Liver (tissue), 7 donors: ENCODE measurements at regions not wholly inside any gene's neighbourhood (a gene's known extent, or its start where the extent isn't known, plus 50 kb on each side); places are given as distances from the start of the nearest gene placed in this dataset.

Experiments
- DNase-seq: peaks from one replicate; pipeline ENCODE4 v3.0.0-alpha.2; 2017; ENCODE audit warnings: low spot score
- H3K27ac ChIP-seq, 2 donors: one replicate each; pipeline ENCODE4 v1.7.0; 2013; ENCODE audit warnings: inconsistent platforms in 2 of 2, low read length in 2 of 2, control low read depth in 1 of 2, low read depth in 1 of 2, mild to moderate bottlenecking in 1 of 2
- H3K27me3 ChIP-seq, 4 donors: one replicate each; pipeline versions ENCODE4 v1.6.1 to v1.7.0; 2013; ENCODE audit warnings: low read length in 3 of 4, inconsistent platforms in 1 of 4, mild to moderate bottlenecking in 1 of 4, moderate library complexity in 1 of 4; ENCODE audit not compliant: control insufficient read depth in 4 of 4, insufficient read depth in 4 of 4
- H3K36me3 ChIP-seq, 4 donors: one replicate each; pipeline versions ENCODE4 v1.6.1 to v1.7.0; 2013; ENCODE audit warnings: low read length in 3 of 4, mild to moderate bottlenecking in 3 of 4, low read depth in 1 of 4, moderate library complexity in 1 of 4; ENCODE audit not compliant: control insufficient read depth in 4 of 4, insufficient read depth in 3 of 4
- H3K4me1 ChIP-seq, 4 donors: one replicate each; pipeline versions ENCODE4 v1.6.1 to v1.7.0; 2013; ENCODE audit warnings: low read length in 3 of 4, mild to moderate bottlenecking in 3 of 4, moderate library complexity in 1 of 4; ENCODE audit not compliant: control insufficient read depth in 4 of 4, insufficient read depth in 4 of 4
- H3K4me3 ChIP-seq, 3 donors: one replicate each; pipeline versions ENCODE4 v1.6.1 to v1.7.0; 2013; ENCODE audit warnings: low read length in 3 of 3, control low read depth in 1 of 3, low read depth in 1 of 3, mild to moderate bottlenecking in 1 of 3
- H3K9ac ChIP-seq, 2 donors: one replicate each; pipeline ENCODE4 v1.7.0; 2013; ENCODE audit warnings: low read length in 2 of 2, mild to moderate bottlenecking in 2 of 2, moderate library complexity in 2 of 2, control low read depth in 1 of 2, low read depth in 1 of 2
- H3K9me3 ChIP-seq, 4 donors: one replicate each; pipeline versions ENCODE4 v1.6.1 to v1.7.0; 2013; ENCODE audit warnings: low read length in 3 of 4; ENCODE audit not compliant: control insufficient read depth in 4 of 4
- ATF3 ChIP-seq: IDR thresholded peaks from 2 replicates; pipeline ENCODE4 v1.6.1; 2016; ENCODE audit warnings: antibody characterized with exemption
- EGR1 ChIP-seq, 2 donors: IDR thresholded peaks; 2 replicates each; pipeline ENCODE4 v1.6.1; 2016 to 2018; ENCODE audit warnings: antibody characterized with exemption in 2 of 2, low read depth in 2 of 2
- FOXA1 ChIP-seq: IDR thresholded peaks from 2 replicates; pipeline ENCODE4 v1.6.1; 2016; ENCODE audit warnings: antibody characterized with exemption
- FOXA2 ChIP-seq: IDR thresholded peaks from 2 replicates; pipeline ENCODE4 v1.6.1; 2016; ENCODE audit warnings: antibody characterized with exemption
- GABPA ChIP-seq, 2 donors: IDR thresholded peaks in 1 of 2; conservative IDR thresholded peaks in 1 of 2; 2 replicates each; pipeline ENCODE4 v1.6.1; 2016; ENCODE audit warnings: antibody characterized with exemption in 2 of 2, mild to moderate bottlenecking in 1 of 2, moderate library complexity in 1 of 2
- HNF4A ChIP-seq, 2 donors: conservative IDR thresholded peaks; 2 replicates each; pipeline ENCODE4 v1.6.1; 2016; ENCODE audit warnings: antibody characterized with exemption in 2 of 2, mild to moderate bottlenecking in 2 of 2
- HNF4G ChIP-seq: IDR thresholded peaks from 2 replicates; pipeline ENCODE4 v1.6.1; 2016; ENCODE audit warnings: antibody characterized with exemption
- JUND ChIP-seq, 2 donors: IDR thresholded peaks; 2 replicates each; pipeline ENCODE4 v1.6.1; 2016; ENCODE audit warnings: antibody characterized with exemption in 2 of 2
- RAD21 ChIP-seq, 2 donors: IDR thresholded peaks; 2 replicates each; pipeline ENCODE4 v1.6.1; 2016; ENCODE audit warnings: antibody characterized with exemption in 2 of 2, mild to moderate bottlenecking in 2 of 2
- REST ChIP-seq: IDR thresholded peaks from 2 replicates; pipeline ENCODE4 v1.6.1; 2016; ENCODE audit warnings: antibody characterized with exemption, mild to moderate bottlenecking
- SP1 ChIP-seq: IDR thresholded peaks from 2 replicates; pipeline ENCODE4 v1.6.1; 2018; ENCODE audit warnings: antibody characterized with exemption, mild to moderate bottlenecking
- YY1 ChIP-seq: IDR thresholded peaks from 2 replicates; pipeline ENCODE4 v1.6.1; 2016; ENCODE audit warnings: antibody characterized with exemption, mild to moderate bottlenecking
- WGBS: extraction: QIAGEN DNeasy Blood & Tissue Kit; methylation state at CpG from one replicate; pipeline ENCODE4 v1.1.7; 2013; 5-methylcytosine and 5-hydroxymethylcytosine counted together
- TF ChIP-seq, protein P1 (sequence below): IDR thresholded peaks from 2 replicates; pipeline ENCODE4 v1.6.1; 2016; ENCODE audit warnings: antibody characterized with exemption
- donor health status: healthy.
- donor health status: healthy.
- donor health status: healthy.
- donor health status: healthy.

GRCh38 chr13:86710896-86711295 lies 911.7 kb upstream of the SLITRK6 start:
- no peak overlapping the region for H3K27ac ChIP-seq
- H3K27me3 ChIP-seq, result no peaks in the 10 kb centered on the region
- 62% methylated on average over 5 of the region's 5 CpGs for WGBS
- no peaks in the 10 kb centered on the region for H3K9me3 ChIP-seq
- no peak overlapping the region for H3K4me3 ChIP-seq
- H3K36me3 ChIP-seq, result no peaks in the 10 kb centered on the region
- no peaks in the 10 kb centered on the region for H3K4me1 ChIP-seq
- TF ChIP-seq REST, result no peak
- TF ChIP-seq, protein P1, sequence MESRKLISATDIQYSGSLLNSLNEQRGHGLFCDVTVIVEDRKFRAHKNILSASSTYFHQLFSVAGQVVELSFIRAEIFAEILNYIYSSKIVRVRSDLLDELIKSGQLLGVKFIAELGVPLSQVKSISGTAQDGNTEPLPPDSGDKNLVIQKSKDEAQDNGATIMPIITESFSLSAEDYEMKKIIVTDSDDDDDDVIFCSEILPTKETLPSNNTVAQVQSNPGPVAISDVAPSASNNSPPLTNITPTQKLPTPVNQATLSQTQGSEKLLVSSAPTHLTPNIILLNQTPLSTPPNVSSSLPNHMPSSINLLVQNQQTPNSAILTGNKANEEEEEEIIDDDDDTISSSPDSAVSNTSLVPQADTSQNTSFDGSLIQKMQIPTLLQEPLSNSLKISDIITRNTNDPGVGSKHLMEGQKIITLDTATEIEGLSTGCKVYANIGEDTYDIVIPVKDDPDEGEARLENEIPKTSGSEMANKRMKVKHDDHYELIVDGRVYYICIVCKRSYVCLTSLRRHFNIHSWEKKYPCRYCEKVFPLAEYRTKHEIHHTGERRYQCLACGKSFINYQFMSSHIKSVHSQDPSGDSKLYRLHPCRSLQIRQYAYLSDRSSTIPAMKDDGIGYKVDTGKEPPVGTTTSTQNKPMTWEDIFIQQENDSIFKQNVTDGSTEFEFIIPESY, result no peak
- no peak for TF ChIP-seq HNF4G
- TF ChIP-seq FOXA2, result no peak
- no peak for TF ChIP-seq JUND (IDR thresholded peaks at IDR 0.05)
- no peak for TF ChIP-seq FOXA1
- no peak for DNase-seq
- H3K9ac ChIP-seq, result no peak overlapping the region

DNA sequence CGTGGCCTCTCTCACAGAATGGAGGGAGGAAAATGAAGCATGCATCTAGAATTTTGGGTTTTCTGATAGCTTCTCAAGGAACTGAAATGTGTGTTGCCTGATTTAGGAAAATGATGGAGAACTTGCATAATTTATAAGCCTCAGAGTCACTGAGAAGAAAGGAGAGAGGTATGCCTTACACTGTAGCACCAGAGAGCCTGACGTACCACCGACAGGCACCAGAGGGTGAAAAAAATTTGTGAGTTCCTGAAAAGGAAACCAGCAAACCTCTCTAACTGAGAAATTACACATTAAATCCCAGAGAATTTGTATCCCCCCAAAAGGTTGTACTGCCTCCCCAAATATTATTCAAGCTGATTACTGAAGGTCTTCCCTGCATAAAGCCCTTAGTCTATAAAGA lies 915.3 kb upstream of the SLITRK6 start:
- DNase-seq, result no peak
- no peak overlapping the region for H3K4me3 ChIP-seq
- no peaks in the 10 kb centered on the region for H3K36me3 ChIP-seq
- TF ChIP-seq JUND (IDR thresholded peaks at IDR 0.05), result no peak
- no peak for TF ChIP-seq YY1
- no peak for TF ChIP-seq EGR1 (IDR thresholded peaks at IDR 0.05; ENCODE audit: low read depth in 2 of 2)
- no peak for TF ChIP-seq ATF3
- TF ChIP-seq, protein P1, result no peak
- TF ChIP-seq SP1, result no peak
- no peak for TF ChIP-seq FOXA2
- TF ChIP-seq FOXA1, result no peak
- no peak for TF ChIP-seq RAD21 (IDR thresholded peaks at IDR 0.05)
- TF ChIP-seq HNF4A (conservative IDR thresholded peaks at IDR 0.05), result no peak
- no peak for TF ChIP-seq GABPA (IDR thresholded peaks at IDR 0.05 in 1 of 2, conservative IDR thresholded peaks at IDR 0.05 in 1 of 2)
- no peak for TF ChIP-seq HNF4G
- no peak overlapping the region for H3K9ac ChIP-seq
- H3K4me1 ChIP-seq, result no peaks in the 10 kb centered on the region
- no peak overlapping the region for H3K27ac ChIP-seq
- no peaks in the 10 kb centered on the region for H3K27me3 ChIP-seq
- H3K9me3 ChIP-seq, result no peaks in the 10 kb centered on the region
- 72% methylated on average over 3 of the region's 3 CpGs for WGBS
